Stimulated activated naive B cell treated with anti-CD40 and anti-IgM and Interleukin-4, amounts not matched to agents 10 μg/mL and 1 μg/mL and 100 μg/mL, for 72 hours (primary cell): ENCODE measurements at regions not wholly inside any gene's neighbourhood (a gene's known extent, or its start where the extent isn't known, plus 50 kb on each side); places are given as distances from the start of the nearest gene placed in this dataset.

ENCODE experiments used
- ATAC-seq, 2 donors: fragments of 150-1000 bp; cut with Tn5 transposase; replicated peaks; 2 replicates each; pipeline ENCODE4 v1.10.0; 2021; ENCODE audit warnings: moderate library complexity in 1 of 2
- DNase-seq: peaks from one replicate; pipeline ENCODE4 v3.0.0; 2021
- H3K27ac Mint-ChIP-seq: one replicate; pipeline ENCODE4 v1.8.0; 2022; ENCODE audit warnings: mild to moderate bottlenecking, mixed read lengths
- H3K27me3 Mint-ChIP-seq, 2 donors: one replicate each; pipeline ENCODE4 v1.8.0; 2022; ENCODE audit warnings: mixed read lengths in 2 of 2
- H3K36me3 Mint-ChIP-seq, 2 donors: one replicate each; pipeline ENCODE4 v1.8.0; 2022; ENCODE audit warnings: mixed read lengths in 2 of 2, mild to moderate bottlenecking in 1 of 2
- H3K4me1 Mint-ChIP-seq, 2 donors: one replicate each; pipeline ENCODE4 v1.8.0; 2022; ENCODE audit warnings: mixed read lengths in 2 of 2, mild to moderate bottlenecking in 1 of 2
- H3K4me3 Mint-ChIP-seq, 2 donors: one replicate each; pipeline ENCODE4 v1.8.0; 2022; ENCODE audit warnings: mild to moderate bottlenecking in 2 of 2, mixed read lengths in 2 of 2, moderate library complexity in 1 of 2
- H3K9me3 Mint-ChIP-seq, 2 donors: one replicate each; pipeline ENCODE4 v1.8.0; 2022; ENCODE audit warnings: mixed read lengths in 2 of 2, mild to moderate bottlenecking in 1 of 2

- Mint-ChIP-seq H3K36me3 (no peaks in the 10 kb centered on the region), H3K27me3 (no peaks in the 10 kb centered on the region), H3K4me3 (no peak overlapping the region), H3K27ac (no peak overlapping the region), H3K4me1 (no peaks in the 10 kb centered on the region), H3K9me3 (peaks cover 0 to 3% of the 10 kb centered on the region in 2 donors)
- ATAC-seq = no peak
- no peak for DNase-seq
Observed at GRCh38 chr1:98268316-98268715, 347.5 kb upstream of the DPYD start.

GRCh38 chr1:98267423-98267822 is 346.6 kb upstream of the DPYD start:
- Mint-ChIP-seq H3K27ac (no peak overlapping the region), H3K27me3 (no peaks in the 10 kb centered on the region), H3K36me3 (no peaks in the 10 kb centered on the region), H3K4me1 (no peaks in the 10 kb centered on the region), H3K9me3 (peaks cover 0 to 2% of the 10 kb centered on the region in 2 donors), H3K4me3 (no peak overlapping the region)
- DNase-seq (no peak), ATAC-seq (no peak)

GRCh38 chr1:98264727-98265126 is 343.9 kb upstream of the DPYD start:
- no peak for ATAC-seq
- no peaks in the 10 kb centered on the region for H3K9me3 Mint-ChIP-seq
- no peak for DNase-seq
- H3K27ac Mint-ChIP-seq = no peak overlapping the region
- H3K36me3 Mint-ChIP-seq = no peaks in the 10 kb centered on the region
- no peaks in the 10 kb centered on the region for H3K4me1 Mint-ChIP-seq
- no peak overlapping the region for H3K4me3 Mint-ChIP-seq
- no peaks in the 10 kb centered on the region for H3K27me3 Mint-ChIP-seq

GRCh38 chr1:98260839-98261238 is 340.0 kb upstream of the DPYD start:
- ATAC-seq = no peak
- no peaks in the 10 kb centered on the region for H3K36me3 Mint-ChIP-seq
- H3K4me3 Mint-ChIP-seq = no peak overlapping the region
- no peak for DNase-seq
- H3K4me1 Mint-ChIP-seq = no peaks in the 10 kb centered on the region
- H3K27me3 Mint-ChIP-seq = no peaks in the 10 kb centered on the region
- H3K27ac Mint-ChIP-seq = no peak overlapping the region
- H3K9me3 Mint-ChIP-seq = peaks cover 0 to 2% of the 10 kb centered on the region in 2 donors

- no peaks in the 10 kb centered on the region for H3K4me1 Mint-ChIP-seq
- H3K4me3 Mint-ChIP-seq = no peak overlapping the region
- peaks cover 0 to 2% of the 10 kb centered on the region in 2 donors for H3K9me3 Mint-ChIP-seq
- no peaks in the 10 kb centered on the region for H3K27me3 Mint-ChIP-seq
- ATAC-seq (no peak), DNase-seq (no peak)
- no peak overlapping the region for H3K27ac Mint-ChIP-seq
- H3K36me3 Mint-ChIP-seq = no peaks in the 10 kb centered on the region
Observed at GRCh38 chr1:98260412-98260811, 339.6 kb upstream of the DPYD start.

- no peak overlapping the region for H3K27ac Mint-ChIP-seq
- H3K9me3 Mint-ChIP-seq = peaks cover 5% of the 10 kb centered on the region in 2 donors
- no peak for DNase-seq
- H3K36me3 Mint-ChIP-seq = no peaks in the 10 kb centered on the region
- ATAC-seq = no peak
- no peaks in the 10 kb centered on the region for H3K27me3 Mint-ChIP-seq
- no peak overlapping the region for H3K4me3 Mint-ChIP-seq
- H3K4me1 Mint-ChIP-seq = no peaks in the 10 kb centered on the region
Observed at GRCh38 chr1:98256700-98257099, 335.9 kb upstream of the DPYD start.

GRCh38 chr1:98253145-98253544 is 332.3 kb upstream of the DPYD start:
- Mint-ChIP-seq H3K9me3 (peaks cover 9 to 14% of the 10 kb centered on the region in 2 donors), H3K27ac (no peak overlapping the region)
- no peak for ATAC-seq

GRCh38 chr1:98251497-98251896 is 330.7 kb upstream of the DPYD start:
- no peak overlapping the region for H3K27ac Mint-ChIP-seq
- H3K4me1 Mint-ChIP-seq = no peaks in the 10 kb centered on the region
- H3K27me3 Mint-ChIP-seq = no peaks in the 10 kb centered on the region
- DNase-seq (no peak), ATAC-seq (no peak)
- no peaks in the 10 kb centered on the region for H3K36me3 Mint-ChIP-seq
- peaks cover 9 to 14% of the 10 kb centered on the region in 2 donors for H3K9me3 Mint-ChIP-seq
- no peak overlapping the region for H3K4me3 Mint-ChIP-seq

More at GRCh38 chr1:98253145-98253544, 332.3 kb upstream of the DPYD start:
- no peaks in the 10 kb centered on the region for H3K27me3 Mint-ChIP-seq
- no peaks in the 10 kb centered on the region for H3K4me1 Mint-ChIP-seq
- H3K4me3 Mint-ChIP-seq = no peak overlapping the region
- no peak for DNase-seq
- no peaks in the 10 kb centered on the region for H3K36me3 Mint-ChIP-seq

GRCh38 chr1:98232678-98233077 is 311.8 kb upstream of the DPYD start:
- no peak for ATAC-seq
- DNase-seq = no peak
- Mint-ChIP-seq H3K36me3 (no peaks in the 10 kb centered on the region), H3K27me3 (no peaks in the 10 kb centered on the region), H3K4me3 (no peak overlapping the region), H3K9me3 (peaks cover 25 to 29% of the 10 kb centered on the region in 2 donors), H3K4me1 (no peaks in the 10 kb centered on the region), H3K27ac (no peak overlapping the region)

GRCh38 chr1:98222706-98223105 is 301.9 kb upstream of the DPYD start:
- DNase-seq (no peak), ATAC-seq (no peak)
- Mint-ChIP-seq H3K36me3 (no peaks in the 10 kb centered on the region), H3K4me3 (no peak overlapping the region), H3K27ac (no peak overlapping the region), H3K9me3 (no peaks in the 10 kb centered on the region), H3K27me3 (no peaks in the 10 kb centered on the region), H3K4me1 (no peaks in the 10 kb centered on the region)

- H3K9me3 Mint-ChIP-seq = no peaks in the 10 kb centered on the region
- no peak for DNase-seq
- no peak overlapping the region for H3K4me3 Mint-ChIP-seq
- H3K4me1 Mint-ChIP-seq = no peaks in the 10 kb centered on the region
- H3K27ac Mint-ChIP-seq = no peak overlapping the region
- no peaks in the 10 kb centered on the region for H3K36me3 Mint-ChIP-seq
- no peaks in the 10 kb centered on the region for H3K27me3 Mint-ChIP-seq
- ATAC-seq = no peak
Observed at GRCh38 chr1:98221923-98222322, 301.1 kb upstream of the DPYD start.

GRCh38 chr1:98217601-98218000 is 296.8 kb upstream of the DPYD start:
- Mint-ChIP-seq H3K9me3 (peaks cover 2 to 4% of the 10 kb centered on the region in 2 donors), H3K4me3 (no peak overlapping the region), H3K36me3 (no peaks in the 10 kb centered on the region), H3K27me3 (no peaks in the 10 kb centered on the region), H3K27ac (no peak overlapping the region), H3K4me1 (no peaks in the 10 kb centered on the region)
- no peak for DNase-seq
- ATAC-seq = no peak

GRCh38 chr1:98216304-98216703 is 295.5 kb upstream of the DPYD start:
- no peak overlapping the region for H3K4me3 Mint-ChIP-seq
- no peaks in the 10 kb centered on the region for H3K27me3 Mint-ChIP-seq
- H3K9me3 Mint-ChIP-seq = peaks cover 2 to 4% of the 10 kb centered on the region in 2 donors
- ATAC-seq (no peak), DNase-seq (no peak)
- no peaks in the 10 kb centered on the region for H3K36me3 Mint-ChIP-seq
- H3K27ac Mint-ChIP-seq = no peak overlapping the region
- no peaks in the 10 kb centered on the region for H3K4me1 Mint-ChIP-seq

GRCh38 chr1:98211271-98211845 is 290.5 kb upstream of the DPYD start:
- Mint-ChIP-seq H3K4me3 (no peak overlapping the region), H3K36me3 (no peaks in the 10 kb centered on the region), H3K27me3 (no peaks in the 10 kb centered on the region), H3K27ac (no peak overlapping the region), H3K9me3 (peaks cover 2 to 4% of the 10 kb centered on the region in 2 donors), H3K4me1 (no peaks in the 10 kb centered on the region)
- DNase-seq (no peak), ATAC-seq (no peak)

- H3K4me1 Mint-ChIP-seq = no peaks in the 10 kb centered on the region
- H3K36me3 Mint-ChIP-seq = no peaks in the 10 kb centered on the region
- H3K27me3 Mint-ChIP-seq = no peaks in the 10 kb centered on the region
- no peak for ATAC-seq
- no peak overlapping the region for H3K4me3 Mint-ChIP-seq
- no peak for DNase-seq
- peaks cover 2 to 5% of the 10 kb centered on the region in 2 donors for H3K9me3 Mint-ChIP-seq
- H3K27ac Mint-ChIP-seq = no peak overlapping the region
Observed at GRCh38 chr1:98210563-98210962, 289.7 kb upstream of the DPYD start.

- H3K36me3 Mint-ChIP-seq = no peaks in the 10 kb centered on the region
- no peak for DNase-seq
Observed at GRCh38 chr1:98210064-98210463, 289.2 kb upstream of the DPYD start.

More at GRCh38 chr1:98210064-98210463, 289.2 kb upstream of the DPYD start:
- peaks cover 1 to 7% of the 10 kb centered on the region in 2 donors for H3K9me3 Mint-ChIP-seq
- H3K27me3 Mint-ChIP-seq = no peaks in the 10 kb centered on the region
- no peak overlapping the region for H3K27ac Mint-ChIP-seq
- no peak overlapping the region for H3K4me3 Mint-ChIP-seq
- no peaks in the 10 kb centered on the region for H3K4me1 Mint-ChIP-seq
- ATAC-seq = no peak
